NOMO-1 treated with dmso at 0.1 percent for 144 hours (cell line): ENCODE measurements at regions not wholly inside any gene's neighbourhood (a gene's known extent, or its start where the extent isn't known, plus 50 kb on each side); places are given as distances from the start of the nearest gene placed in this dataset.
"Not testable (repeated sequence)": the region's sequence is repeated elsewhere in the genome, so short reads cannot be mapped to it uniquely, and the experiment has no call there.

Source experiments
- DNase-seq: peaks from one replicate; lab custom pipeline; 2025; ENCODE audit not compliant: unreplicated experiment; lab: John Stamatoyannopoulos, UW

- no peak for DNase-seq
Measured at GRCh38 chr12:60231976-60232907, 636.4 kb downstream of the SLC16A7 start.

GRCh38 chr12:60234611-60235195 is 638.9 kb downstream of the SLC16A7 start:
- not testable (repeated sequence) for DNase-seq

GRCh38 chr12:60235261-60235660 is 639.4 kb downstream of the SLC16A7 start:
- no peak for DNase-seq

GRCh38 chr12:60236416-60236815 is 640.6 kb downstream of the SLC16A7 start:
- DNase-seq: not testable (repeated sequence)

GRCh38 chr12:60240891-60241290 is 645.1 kb downstream of the SLC16A7 start:
- no peak for DNase-seq

GRCh38 chr12:60251091-60251490 is 655.3 kb downstream of the SLC16A7 start:
- DNase-seq: no peak

- DNase-seq: no peak
Measured at GRCh38 chr12:60252359-60253096, 656.7 kb downstream of the SLC16A7 start.

GRCh38 chr12:60255044-60255443 is 659.2 kb downstream of the SLC16A7 start:
- no peak for DNase-seq

GRCh38 chr12:60257063-60257462 is 661.2 kb downstream of the SLC16A7 start:
- DNase-seq: no peak

GRCh38 chr12:60259225-60259624 is 663.4 kb downstream of the SLC16A7 start:
- no peak for DNase-seq

GRCh38 chr12:60262378-60262777 is 666.5 kb downstream of the SLC16A7 start:
- no peak for DNase-seq

GRCh38 chr12:60263161-60263560 is 667.3 kb downstream of the SLC16A7 start:
- DNase-seq: no peak

- DNase-seq: no peak
Measured at GRCh38 chr12:60263836-60264493, 668.1 kb downstream of the SLC16A7 start.

GRCh38 chr12:60265741-60266140 is 669.9 kb downstream of the SLC16A7 start:
- no peak for DNase-seq

GRCh38 chr12:60266381-60266852 is 670.6 kb downstream of the SLC16A7 start:
- no peak for DNase-seq

- no peak for DNase-seq
Measured at GRCh38 chr12:60269611-60270269, 673.9 kb downstream of the SLC16A7 start.

GRCh38 chr12:60271816-60272215 is 676.0 kb downstream of the SLC16A7 start:
- no peak for DNase-seq

GRCh38 chr12:60278209-60278608 is 682.4 kb downstream of the SLC16A7 start:
- no peak for DNase-seq

GRCh38 chr12:60279221-60279620 is 683.4 kb downstream of the SLC16A7 start:
- DNase-seq: no peak

- no peak for DNase-seq
Measured at GRCh38 chr12:60281522-60281921, 685.7 kb downstream of the SLC16A7 start.
